HEK293T (cell line): ENCODE measurements at regions not wholly inside any gene's neighbourhood (a gene's known extent, or its start where the extent isn't known, plus 50 kb on each side); places are given as distances from the start of the nearest gene placed in this dataset.

Experiments used
- BHLHE40 ChIP-seq: fragments of 450-650 bp; IDR thresholded peaks from 2 replicates; pipeline ENCODE4 v1.6.1; 2016; ENCODE audit warnings: mild to moderate bottlenecking, moderate library complexity, borderline replicate concordance
- FOXM1 ChIP-seq: fragments of 450-650 bp; IDR thresholded peaks from 2 replicates; pipeline ENCODE4 v1.6.1; 2017; ENCODE audit warnings: mild to moderate bottlenecking, borderline replicate concordance
- HDGF ChIP-seq: fragments of 450-650 bp; IDR thresholded peaks from 2 replicates; pipeline ENCODE4 v1.6.1; 2017; ENCODE audit warnings: antibody characterized with exemption, borderline replicate concordance
- NFRKB ChIP-seq: fragments of 450-650 bp; IDR thresholded peaks from 2 replicates; pipeline ENCODE4 v1.6.1; 2016; ENCODE audit warnings: mild to moderate bottlenecking, moderate library complexity
- PKNOX1 ChIP-seq: fragments of 450-650 bp; IDR thresholded peaks from 2 replicates; pipeline ENCODE4 v1.6.1; 2016
- SP1 ChIP-seq: fragments of 450-650 bp; IDR thresholded peaks from 2 replicates; pipeline ENCODE4 v1.6.1; 2017
- TARDBP ChIP-seq: fragments of 450-650 bp; IDR thresholded peaks from 2 replicates; pipeline ENCODE4 v1.6.1; 2016

DNA sequence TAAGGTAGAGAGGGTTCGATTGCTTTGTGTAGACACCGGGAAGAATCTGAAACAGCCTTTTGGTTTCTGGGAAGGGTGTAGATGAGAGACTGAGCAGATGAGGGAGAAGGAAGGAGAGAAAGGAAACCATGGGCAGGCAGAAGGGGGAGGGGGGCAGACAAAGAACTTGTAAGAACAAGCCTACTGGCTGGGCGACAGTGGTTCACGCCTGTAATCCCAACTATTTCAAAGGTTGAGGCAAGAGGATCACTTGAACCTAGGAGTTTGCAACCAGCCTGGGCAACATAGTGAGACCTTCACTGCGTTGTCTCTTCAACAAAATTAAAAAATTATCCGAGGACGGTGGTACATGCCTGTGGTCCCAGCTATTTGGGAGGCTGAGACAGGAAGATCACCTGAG, 106.2 kb downstream of the TM2D1 start:
- TF ChIP-seq PKNOX1 (no peak), NFRKB (no peak), BHLHE40 (no peak), TARDBP (no peak), FOXM1 (no peak), HDGF (no peak), SP1 (no peak)
